HepG2 (cell line): ENCODE measurements at regions not wholly inside any gene's neighbourhood (a gene's known extent, or its start where the extent isn't known, plus 50 kb on each side); places are given as distances from the start of the nearest gene placed in this dataset.

Experiments used
- ATAC-seq: fragments of 200-7000 bp; cut with Tn5 transposase; 3 replicates; pipeline ENCODE4 v1.9.1; 2020; ENCODE audit warnings: mild to moderate bottlenecking, moderate library complexity
- BruUV-seq: library from RNA; stranded (reverse); fragments of 400-500 nt; replicated peaks from 2 replicates; lab custom pipeline; 2021; lab: Mats Ljungman, UMichigan
- CTCF ChIA-PET: fragments of 300-600 bp; formaldehyde crosslinking; extraction: SDS; loops from one replicate; lab custom pipeline; 2021; ENCODE audit warnings: low total read pairs, inconsistent platforms, low intra/inter-chr PET ratio; lab: Yijun Ruan, JAX
- POLR2A ChIA-PET: fragments of 350-600 bp; sonication (Branson Sonifier 250); formaldehyde crosslinking; loops from one replicate; lab custom pipeline; 2020; ENCODE audit warnings: antibody characterized with exemption, inconsistent platforms; lab: Yijun Ruan, JAX
- DNase-seq: peaks from one replicate; pipeline ENCODE4 v3.0.0-alpha.2; 2015; ENCODE audit warnings: low spot score
- FAIRE-seq: peaks from 3 replicates; lab custom pipeline; 2011; peaks lifted over from hg19 to GRCh38; lab: Jason Lieb, UNC
- H2AFZ ChIP-seq: one replicate; pipeline ENCODE4 v1.6.1; 2011; ENCODE audit warnings: low read length, inconsistent platforms
- H3K27ac ChIP-seq: fragments of 300-600 bp; 3 replicates; pipeline ENCODE4 v1.8.0; 2011; ENCODE audit warnings: mixed run types, mild to moderate bottlenecking, mixed read lengths, low read length, inconsistent platforms; ENCODE audit not compliant: insufficient read depth; ENCODE audit errors: extremely low read length
- H3K27me3 ChIP-seq, 2 experiments: fragments of 200-600 bp in 1 of 2; 2 replicates in 1 of 2; 3 replicates in 1 of 2; pipeline versions ENCODE4 v1.6.0 to v1.8.0; 2011; ENCODE audit warnings: low read length in 2 of 2, mild to moderate bottlenecking in 2 of 2, moderate library complexity in 2 of 2, inconsistent platforms in 1 of 2; ENCODE audit not compliant: insufficient read depth in 2 of 2, control insufficient read depth in 1 of 2
- H3K36me3 ChIP-seq, 2 experiments: fragments of 200-600 bp in 1 of 2; replicated peaks in 1 of 2; 2 replicates in 1 of 2; 3 replicates in 1 of 2; pipeline versions ENCODE4 v1.5.1 to v1.8.0; 2011; ENCODE audit warnings: low read length in 2 of 2, inconsistent platforms in 1 of 2; ENCODE audit not compliant: insufficient read depth in 2 of 2, control insufficient read depth in 1 of 2
- H3K4me1 ChIP-seq: 2 replicates; pipeline ENCODE4 v1.5.1; 2012; ENCODE audit warnings: low read length, inconsistent platforms; ENCODE audit not compliant: insufficient read depth
- H3K4me2 ChIP-seq: 2 replicates; pipeline ENCODE4 v1.6.0; 2011; ENCODE audit warnings: low read depth, low read length, inconsistent platforms
- H3K4me3 ChIP-seq, 3 experiments: fragments of 200-600 bp in 1 of 3; sonication (generic), shearing (Covaris generic) in 1 of 3; replicated peaks in 1 of 3; 2 replicates each; pipeline ENCODE4 v1.5.1; 2011 to 2016; ENCODE audit warnings: low read length in 3 of 3, inconsistent platforms in 2 of 3, low read depth in 2 of 3, mild to moderate bottlenecking in 2 of 3, control low read depth in 1 of 3, mixed read lengths in 1 of 3; ENCODE audit not compliant: insufficient read depth in 1 of 3
- H3K79me2 ChIP-seq: one replicate; pipeline ENCODE4 v1.6.1; 2011; ENCODE audit warnings: low read length, inconsistent platforms; ENCODE audit not compliant: insufficient read depth
- H3K9ac ChIP-seq: 2 replicates; pipeline ENCODE4 v1.6.0; 2011; ENCODE audit warnings: mild to moderate bottlenecking, low read depth, low read length, inconsistent platforms; ENCODE audit not compliant: insufficient read depth
- H3K9me3 ChIP-seq: 2 replicates; pipeline ENCODE4 v1.5.1; 2012; ENCODE audit warnings: mild to moderate bottlenecking, low read length
- H4K20me1 ChIP-seq: 2 replicates; pipeline ENCODE4 v1.6.0; 2011; ENCODE audit warnings: inconsistent platforms, mild to moderate bottlenecking, low read length, moderate library complexity; ENCODE audit not compliant: insufficient read depth
- BRD4 ChIP-seq: sonication (generic); formaldehyde crosslinking; IDR thresholded peaks from 2 replicates; pipeline ENCODE4 v1.4.0; 2020; ENCODE audit warnings: missing genetic modification reagents
- EP300 ChIP-seq, 3 experiments: sonication (generic) in 1 of 3; formaldehyde crosslinking in 1 of 3; IDR thresholded peaks; 2 replicates each; pipeline versions ENCODE4 v1.5.1 to v1.6.1; 2011 to 2020; ENCODE audit warnings: low read depth in 2 of 3, low read length in 2 of 3, borderline replicate concordance in 1 of 3, improper control_type of control experiment in 1 of 3, mild to moderate bottlenecking in 1 of 3, missing genetic modification reagents in 1 of 3, moderate library complexity in 1 of 3
- KLF9 ChIP-seq: IDR thresholded peaks from 2 replicates; pipeline ENCODE4 v1.6.1; 2016; ENCODE audit warnings: low read depth
- KMT2A ChIP-seq: sonication (generic); formaldehyde crosslinking; IDR thresholded peaks from 2 replicates; pipeline ENCODE4 v1.4.0; 2020; ENCODE audit warnings: missing genetic modification reagents
- KMT2B ChIP-seq: IDR thresholded peaks from 2 replicates; pipeline ENCODE4 v1.6.1; 2016; ENCODE audit warnings: missing genetic modification reagents, missing compliant biosample characterization
- NCOA1 ChIP-seq: sonication (generic); formaldehyde crosslinking; IDR thresholded peaks from 2 replicates; pipeline ENCODE4 v1.9.0; 2021; ENCODE audit warnings: missing genetic modification reagents
- NFE2L2 ChIP-seq: fragments of 150-350 bp; IDR thresholded peaks from 2 replicates; pipeline ENCODE4 v1.6.1; 2014; ENCODE audit warnings: low read length
- NR2C2 ChIP-seq: sonication (generic); formaldehyde crosslinking; IDR thresholded peaks from 2 replicates; pipeline ENCODE4 v1.4.0; 2020; ENCODE audit warnings: missing genetic modification reagents, mild to moderate bottlenecking, moderate library complexity, borderline replicate concordance
- PLRG1 ChIP-seq: fragments of 450-650 bp; conservative IDR thresholded peaks from 2 replicates; pipeline ENCODE4 v1.6.1; 2016
- RCOR2 ChIP-seq: IDR thresholded peaks from 2 replicates; pipeline ENCODE4 v1.6.1; 2016; ENCODE audit warnings: missing biosample characterization, missing genetic modification reagents
- SIN3B ChIP-seq: fragments of 150-350 bp; IDR thresholded peaks from 2 replicates; pipeline ENCODE4 v1.6.1; 2014; ENCODE audit warnings: low read length
- SP2 ChIP-seq: sonication (generic); formaldehyde crosslinking; IDR thresholded peaks from 2 replicates; pipeline ENCODE4 v1.5.1; 2020; ENCODE audit warnings: mild to moderate bottlenecking, missing genetic modification reagents
- TEAD2 ChIP-seq: sonication (generic); formaldehyde crosslinking; IDR thresholded peaks from 2 replicates; pipeline ENCODE4 v1.9.0; 2021; ENCODE audit warnings: missing genetic modification reagents
- THAP11 ChIP-seq: IDR thresholded peaks from 2 replicates; pipeline ENCODE4 v1.6.1; 2016; ENCODE audit warnings: missing biosample characterization, missing genetic modification reagents
- ZNF382 ChIP-seq: sonication (generic); formaldehyde crosslinking; IDR thresholded peaks from 2 replicates; pipeline ENCODE4 v1.5.0; 2020; ENCODE audit warnings: missing genetic modification reagents, mild to moderate bottlenecking, borderline replicate concordance
- WGBS: methylation state at CpG from one replicate; pipeline ENCODE4 v1.1.6; 2017; ENCODE audit warnings: low lambda C conversion rate; 5-methylcytosine and 5-hydroxymethylcytosine counted together
- in situ Hi-C: cut with HindIII; loops from 2 replicates; pipeline ENCODE4 v1.10.0; 2017; ENCODE audit warnings: low pct_unique_long_range_greater_than_20kb; ENCODE audit not compliant: extremely low pct_ligation_motif_present
- intact Hi-C: fragments of 100-400 bp; cut with micrococcal nuclease; formaldehyde crosslinking; loops from one replicate; pipeline ENCODE4 v1.10.0; 2022; ENCODE audit not compliant: unreplicated experiment
- TF ChIP-seq, protein P1 (sequence below): sonication (generic); formaldehyde crosslinking; IDR thresholded peaks from 2 replicates; pipeline ENCODE4 v1.4.0; 2020; ENCODE audit warnings: missing genetic modification reagents, mild to moderate bottlenecking, borderline replicate concordance
- TF ChIP-seq, protein P2 (sequence below): sonication (generic); formaldehyde crosslinking; IDR thresholded peaks from 2 replicates; pipeline ENCODE4 v1.5.0; 2020; ENCODE audit warnings: missing genetic modification reagents

DNA sequence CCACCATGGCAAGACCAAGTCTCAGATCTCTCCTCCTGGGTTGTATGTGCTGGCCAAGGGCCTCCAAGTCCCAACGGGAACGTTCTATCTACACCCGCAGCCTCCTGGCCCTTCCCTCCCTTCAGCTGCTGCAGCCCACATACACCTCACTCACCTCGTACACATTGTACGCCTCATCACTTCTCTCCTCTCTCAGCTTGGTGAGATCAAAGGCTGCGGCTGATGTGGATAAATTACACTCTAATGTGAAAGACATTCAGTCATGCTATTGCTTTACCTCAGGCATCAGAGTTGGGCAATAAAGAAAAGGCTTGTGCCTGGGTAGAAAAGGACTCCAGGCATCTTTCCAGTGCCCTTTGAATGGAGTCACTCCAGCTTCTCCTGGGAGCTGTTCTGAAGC is 135.3 kb upstream of the FOXQ1 start:
- H3K27ac ChIP-seq, result no peak overlapping the region
- no peak for ATAC-seq

More for the DNA sequence above, 135.3 kb upstream of the FOXQ1 start:
- Histone ChIP-seq H3K9me3 (no peaks in the 10 kb centered on the region), H3K79me2 (no peaks in the 10 kb centered on the region), H3K4me2 (no peak overlapping the region), H3K4me3 (no peak overlapping the region), H4K20me1 (no peaks in the 10 kb centered on the region), H3K36me3 (peaks cover 5 to 19% of the 10 kb centered on the region in 2 experiments; a peak in 3 of 5 replicates), H3K9ac (no peak overlapping the region), H2AFZ (no peak overlapping the region), H3K27me3 (no peaks in the 10 kb centered on the region), H3K4me1 (peaks cover 24% of the 10 kb centered on the region)
- FAIRE-seq (no peak), DNase-seq (no peak)
- TF ChIP-seq KLF9 (CRISPR knock-in tag), result no peak
- TF ChIP-seq KMT2A (CRISPR knock-in tag), result no peak
- TF ChIP-seq SP2 (CRISPR knock-in tag), result no peak
- no peak for TF ChIP-seq PLRG1
- TF ChIP-seq SIN3B, result no peak
- TF ChIP-seq RCOR2 (CRISPR knock-in tag), result no peak
- TF ChIP-seq NCOA1 (CRISPR knock-in tag), result no peak
- no peak for TF ChIP-seq TEAD2 (CRISPR knock-in tag)
- TF ChIP-seq, protein P1, sequence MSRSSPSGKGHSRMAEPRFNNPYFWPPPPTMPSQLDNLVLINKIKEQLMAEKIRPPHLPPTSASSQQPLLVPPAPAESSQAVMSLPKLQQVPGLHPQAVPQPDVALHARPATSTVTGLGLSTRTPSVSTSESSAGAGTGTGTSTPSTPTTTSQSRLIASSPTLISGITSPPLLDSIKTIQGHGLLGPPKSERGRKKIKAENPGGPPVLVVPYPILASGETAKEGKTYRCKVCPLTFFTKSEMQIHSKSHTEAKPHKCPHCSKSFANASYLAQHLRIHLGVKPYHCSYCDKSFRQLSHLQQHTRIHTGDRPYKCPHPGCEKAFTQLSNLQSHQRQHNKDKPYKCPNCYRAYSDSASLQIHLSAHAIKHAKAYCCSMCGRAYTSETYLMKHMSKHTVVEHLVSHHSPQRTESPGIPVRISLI (CRISPR knock-in tag), result no peak
- no peak for TF ChIP-seq ZNF382 (CRISPR knock-in tag)
- no peak for TF ChIP-seq EP300 (IDR thresholded peaks at IDR 0.05; ENCODE audit: low read depth in 2 of 2, low read length in 2 of 2)
- no peak for TF ChIP-seq EP300 (CRISPR knock-in tag; IDR thresholded peaks at IDR 0.05; ENCODE audit: borderline replicate concordance)
- TF ChIP-seq NFE2L2, result no peak
- no peak for TF ChIP-seq BRD4 (CRISPR knock-in tag)
- no peak for TF ChIP-seq KMT2B (CRISPR knock-in tag)
- no peak for TF ChIP-seq THAP11
- TF ChIP-seq NR2C2 (CRISPR knock-in tag), result no peak
- TF ChIP-seq, protein P2, sequence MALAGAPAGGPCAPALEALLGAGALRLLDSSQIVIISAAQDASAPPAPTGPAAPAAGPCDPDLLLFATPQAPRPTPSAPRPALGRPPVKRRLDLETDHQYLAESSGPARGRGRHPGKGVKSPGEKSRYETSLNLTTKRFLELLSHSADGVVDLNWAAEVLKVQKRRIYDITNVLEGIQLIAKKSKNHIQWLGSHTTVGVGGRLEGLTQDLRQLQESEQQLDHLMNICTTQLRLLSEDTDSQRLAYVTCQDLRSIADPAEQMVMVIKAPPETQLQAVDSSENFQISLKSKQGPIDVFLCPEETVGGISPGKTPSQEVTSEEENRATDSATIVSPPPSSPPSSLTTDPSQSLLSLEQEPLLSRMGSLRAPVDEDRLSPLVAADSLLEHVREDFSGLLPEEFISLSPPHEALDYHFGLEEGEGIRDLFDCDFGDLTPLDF (CRISPR knock-in tag), result no peak
- no TSS peak for BruUV-seq
- CTCF ChIA-PET, result no interaction called here
- 98% methylated on average over 6 of the region's 6 CpGs for WGBS
- in situ Hi-C loops (no loop called here), intact Hi-C loops (no loop called here)
- POLR2A ChIA-PET, result interaction anchor here (1.9 kb wide), 1 partner anchor 135 kb away, joined by 6 read pairs; the partner anchor contains the start of gene FOXQ1
